Body of pancreas (tissue), 4 donors: ENCODE measurements at regions not wholly inside any gene's neighbourhood (a gene's known extent, or its start where the extent isn't known, plus 50 kb on each side); places are given as distances from the start of the nearest gene placed in this dataset.
"Not testable (repeated sequence)": the region's sequence is repeated elsewhere in the genome, so short reads cannot be mapped to it uniquely, and the experiment has no call there.

Experiments used
- ATAC-seq: fragments of 150-250 bp; one replicate; pipeline ENCODE4 v1.9.1; 2016
- DNase-seq, 4 donors: peaks; one replicate each; pipeline ENCODE4 v3.0.0-alpha.2; 2019
- H3K27ac ChIP-seq, 4 donors: fragments of 200-600 bp; sonication (generic); 1 replicate in 3 of 4; 2 replicates in 1 of 4; pipeline versions ENCODE4 v1.5.1 to v1.6.1; 2016 to 2019; ENCODE audit warnings: mild to moderate bottlenecking in 1 of 4, mixed read lengths in 1 of 4, moderate library complexity in 1 of 4
- H3K27me3 ChIP-seq, 2 donors: fragments of 200-600 bp; sonication (generic); one replicate each; pipeline ENCODE4 v1.6.0; 2016; ENCODE audit warnings: mild to moderate bottlenecking in 1 of 2
- H3K36me3 ChIP-seq, 2 donors: fragments of 200-600 bp; sonication (generic); replicated peaks in 1 of 2; 2 replicates each; pipeline ENCODE4 v1.5.1; 2016; ENCODE audit warnings: low read depth in 2 of 2; ENCODE audit not compliant: insufficient read depth in 1 of 2
- H3K4me1 ChIP-seq: fragments of 200-600 bp; sonication (generic); one replicate; pipeline ENCODE4 v1.6.0; 2016
- H3K4me3 ChIP-seq, 2 donors: fragments of 200-600 bp; sonication (generic); 1 replicate in 1 of 2; 2 replicates in 1 of 2; pipeline ENCODE4 v1.5.1; 2016 to 2019
- H3K9me3 ChIP-seq, 3 donors: fragments of 200-600 bp; sonication (generic); 1 replicate in 2 of 3; 2 replicates in 1 of 3; pipeline ENCODE4 v1.5.1; 2016
- CTCF ChIP-seq, 7 experiments: fragments of 450-650 bp in 4 of 7; fragments of 200-600 bp in 3 of 7; sonication (generic) in 3 of 7; IDR thresholded peaks; one replicate each; pipeline ENCODE4 v1.5.1; 2016 to 2019; ENCODE audit warnings: antibody characterized with exemption in 7 of 7
- POLR2A ChIP-seq, 3 donors: fragments of 450-650 bp; IDR thresholded peaks; one replicate each; pipeline ENCODE4 v1.6.1; 2016; ENCODE audit warnings: antibody characterized with exemption in 3 of 3, mild to moderate bottlenecking in 2 of 3
- WGBS, 2 donors: methylation state at CpG; one replicate each; pipeline ENCODE4 v1.1.5; 2017; 5-methylcytosine and 5-hydroxymethylcytosine counted together
- intact Hi-C: fragments of 100-400 bp; cut with DNase I; formaldehyde crosslinking; loops from one replicate; pipeline ENCODE4 v1.15.1; 2023

- ATAC-seq, result no peak
- no peak overlapping the region for H3K27ac ChIP-seq
- no peaks in the 10 kb centered on the region for H3K9me3 ChIP-seq
- no peaks in the 10 kb centered on the region for H3K36me3 ChIP-seq
- WGBS, 2 donors, result 59 to 74% methylated on average over 13 to 16 of the region's 22 CpGs
- H3K27me3 ChIP-seq, result no peaks in the 10 kb centered on the region
- DNase-seq, result no peak
- intact Hi-C loops, result no loop called here
- H3K4me1 ChIP-seq, result no peaks in the 10 kb centered on the region
- H3K4me3 ChIP-seq, result no peak overlapping the region
- TF ChIP-seq POLR2A (IDR thresholded peaks at IDR 0.05), result no peak
- TF ChIP-seq CTCF (IDR thresholded peaks at IDR 0.05), result no peak
These were observed 594.2 kb downstream of the KCNJ18 start for GRCh38 chr17:22286337-22287041.

GRCh38 chr17:22298484-22298951 is 606.2 kb downstream of the KCNJ18 start:
- DNase-seq, H3K27ac ChIP-seq, H3K4me1 ChIP-seq, intact Hi-C loops, H3K4me3 ChIP-seq, H3K9me3 ChIP-seq, H3K27me3 ChIP-seq, H3K36me3 ChIP-seq: not testable (repeated sequence)
- peak; percentile 42 for ATAC-seq
- 84 to 87% methylated on average over 8 to 21 of the region's 33 CpGs for WGBS, 2 donors

- intact Hi-C loops, result no loop called here
- Histone ChIP-seq H3K9me3 (no peaks in the 10 kb centered on the region), H3K36me3 (no peaks in the 10 kb centered on the region), H3K4me3 (no peak overlapping the region), H3K27me3 (no peaks in the 10 kb centered on the region), H3K4me1 (no peaks in the 10 kb centered on the region), H3K27ac (no peak overlapping the region)
- DNase-seq (no peak), ATAC-seq (no peak)
- no peak for TF ChIP-seq CTCF (IDR thresholded peaks at IDR 0.05)
- TF ChIP-seq POLR2A (IDR thresholded peaks at IDR 0.05), result no peak
- 59 to 60% methylated on average over 2 to 10 of the region's 11 CpGs for WGBS, 2 donors
These were observed 607.9 kb downstream of the KCNJ18 start for GRCh38 chr17:22300177-22300576.

- TF ChIP-seq CTCF (IDR thresholded peaks at IDR 0.05), result no peak
- no peak for TF ChIP-seq POLR2A (IDR thresholded peaks at IDR 0.05)
- Histone ChIP-seq H3K4me3 (no peak overlapping the region), H3K9me3 (no peaks in the 10 kb centered on the region), H3K27me3 (no peaks in the 10 kb centered on the region), H3K36me3 (no peaks in the 10 kb centered on the region), H3K4me1 (no peaks in the 10 kb centered on the region), H3K27ac (no peak overlapping the region)
- intact Hi-C loops, result no loop called here
- 60 to 62% methylated on average over 13 to 39 of the region's 48 CpGs for WGBS, 2 donors
- DNase-seq (no peak), ATAC-seq (no peak)
These were observed 608.5 kb downstream of the KCNJ18 start for GRCh38 chr17:22300731-22301352.

- no peaks in the 10 kb centered on the region for H3K27me3 ChIP-seq
- H3K36me3 ChIP-seq, result no peaks in the 10 kb centered on the region
- WGBS, 2 donors, result 83 to 87% methylated on average over 19 to 20 of the region's 20 CpGs
- no peak overlapping the region for H3K27ac ChIP-seq
- TF ChIP-seq POLR2A (IDR thresholded peaks at IDR 0.05) (no peak), CTCF (IDR thresholded peaks at IDR 0.05) (no peak)
- DNase-seq (no peak), ATAC-seq (no peak)
- H3K4me3 ChIP-seq, result no peak overlapping the region
- H3K4me1 ChIP-seq, result no peaks in the 10 kb centered on the region
- H3K9me3 ChIP-seq, result no peaks in the 10 kb centered on the region
- intact Hi-C loops, result no loop called here
These were observed 609.0 kb downstream of the KCNJ18 start for GRCh38 chr17:22301353-22301745.
